Heart right ventricle (tissue), 16 donors: ENCODE measurements at regions not wholly inside any gene's neighbourhood (a gene's known extent, or its start where the extent isn't known, plus 50 kb on each side); places are given as distances from the start of the nearest gene placed in this dataset.

Experiments
- ATAC-seq, 8 donors: fragments of 200-7000 bp; cut with Tn5 transposase; one replicate each; pipeline ENCODE4 v1.9.1; 2020; ENCODE audit warnings: mild to moderate bottlenecking in 8 of 8, moderate library complexity in 8 of 8, moderate number of reproducible peaks in 1 of 8
- DNase-seq, 2 donors: peaks; one replicate each; pipeline ENCODE4 v3.0.0-alpha.2; 2020
- H3K27ac ChIP-seq, 10 donors: fragments of 200-600 bp; sonication (generic) in 2 of 10; one replicate each; pipeline versions ENCODE4 v1.5.0 to v1.8.0; 2020 to 2022; ENCODE audit warnings: mild to moderate bottlenecking in 3 of 10
- H3K27me3 ChIP-seq, 7 donors: fragments of 200-600 bp; one replicate each; pipeline ENCODE4 v1.8.0; 2021 to 2022; ENCODE audit warnings: mild to moderate bottlenecking in 2 of 7
- H3K36me3 ChIP-seq, 9 donors: fragments of 200-600 bp; sonication (generic) in 1 of 9; one replicate each; pipeline versions ENCODE4 v1.5.0 to v1.8.0; 2020 to 2022; ENCODE audit warnings: mild to moderate bottlenecking in 2 of 9
- H3K4me1 ChIP-seq, 9 donors: fragments of 200-600 bp; sonication (generic) in 1 of 9; one replicate each; pipeline versions ENCODE4 v1.5.0 to v1.8.0; 2020 to 2022; ENCODE audit warnings: mild to moderate bottlenecking in 4 of 9
- H3K4me3 ChIP-seq, 10 donors: fragments of 200-600 bp; sonication (generic) in 2 of 10; one replicate each; pipeline versions ENCODE4 v1.5.0 to v1.8.0; 2020 to 2022; ENCODE audit warnings: mild to moderate bottlenecking in 7 of 10, moderate library complexity in 2 of 10
- H3K9me3 ChIP-seq, 11 donors: fragments of 200-600 bp in 10 of 11; sonication (generic) in 2 of 11; one replicate each; pipeline versions ENCODE4 v1.5.0 to v1.8.0; 2013 to 2022; ENCODE audit warnings: mild to moderate bottlenecking in 2 of 11, control low read depth in 1 of 11, moderate library complexity in 1 of 11
- CTCF ChIP-seq, 9 donors: fragments of 200-600 bp; sonication (generic) in 2 of 9; IDR thresholded peaks; one replicate each; pipeline versions ENCODE4 v1.5.0 to v1.8.0; 2021 to 2022; ENCODE audit warnings: antibody characterized with exemption in 9 of 9, mild to moderate bottlenecking in 5 of 9, moderate library complexity in 1 of 9
- WGBS, 2 donors: extraction: QIAGEN DNeasy Blood & Tissue Kit; methylation state at CpG; one replicate each; pipeline ENCODE4 v1.1.7; 2013; ENCODE audit warnings: inconsistent platforms in 1 of 2; 5-methylcytosine and 5-hydroxymethylcytosine counted together
- intact Hi-C, 10 donors: fragments of 100-400 bp; cut with DNase I; formaldehyde crosslinking; loops; one replicate each; pipeline versions ENCODE4 v1.11.1 to v1.14.2; 2022
- donor health status: Arrhythmogenic right ventricular cardiomyopathy.
- donor health status: ischemic (EF 13 %, LVEDD 7.1; RV severe dilation, severe dysfunction).
- donor health status: healthy with polysubstance abuse.
- donor health status: DM: no; HTN: yes; CAD: no.
- donor health status: DM: no; HTN: no; CAD: no.
- donor health status: ischemic (EF 25% LVEDD 6.9; RV normal size, moderate dysfunction).
- donor health status: ischemic (EF 25% LVEDD 5.7; RV mildly dilated, moderate dysfunction).
- donor health status: healthy.
- donor health status: DM: yes; HTN: yes; CAD: no.
- donor health status: Ischemic cardiomyopathy.
- donor health status: ischemic (EF 35%, LVEDD 5.7; RV mildly dilated, moderate dysfunction).
- donor health status: nonischemic (EF 11% LVEDD 7.7; RV severe dilation, severe dysfunction).
- donor health status: DM: yes; HTN: yes; CAD: no.
- donor health status: PGD.
- donor health status: ischemic (EF 29% LVEDD 5.4; RV normal size, mild dysfunction).
- donor health status: nonischemic (EF 23%, LVEDD 6.1; RV moderate dilation, normal function).

GRCh38 chr12:112656141-112656540 lies 135.4 kb upstream of the RPH3A start:
- 75 to 77% methylated on average over 3 of the region's 3 CpGs for WGBS, 2 donors
- Histone ChIP-seq H3K36me3 (no peaks in the 10 kb centered on the region), H3K27ac (no peak overlapping the region), H3K4me3 (no peak overlapping the region), H3K27me3 (peaks cover 0 to 23% (median 6%) of the 10 kb centered on the region in 7 donors), H3K4me1 (no peaks in the 10 kb centered on the region), H3K9me3 (no peaks in the 10 kb centered on the region)
- DNase-seq (no peak), ATAC-seq (no peak)
- no peak for TF ChIP-seq CTCF (IDR thresholded peaks at IDR 0.05)
- intact Hi-C loops = no loop called here

DNA sequence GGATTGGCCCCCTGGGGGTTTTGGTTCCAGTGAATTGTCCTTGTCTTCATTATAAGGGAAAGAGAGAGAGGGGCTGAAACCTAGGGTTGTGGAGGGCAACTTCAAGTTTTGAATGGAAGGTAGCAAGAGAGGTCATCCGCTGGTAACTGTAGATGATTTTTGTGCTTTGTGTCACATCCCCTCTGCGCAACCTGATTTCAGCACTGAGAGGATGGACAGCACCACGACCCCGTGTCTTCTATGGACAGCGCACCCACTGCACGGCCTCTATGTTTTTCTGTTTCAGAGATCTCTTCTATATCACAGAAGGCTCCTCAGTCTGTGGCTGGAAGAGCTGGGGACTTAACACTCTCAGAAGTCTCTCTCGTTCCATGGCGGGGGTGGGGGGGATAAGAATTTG lies 127.0 kb upstream of the RPH3A start:
- intact Hi-C loops = no loop called here
- WGBS, 2 donors = 27% methylated on average over 8 of the region's 8 CpGs
- no peak for TF ChIP-seq CTCF (IDR thresholded peaks at IDR 0.05)
- Histone ChIP-seq H3K27ac (no peak overlapping the region), H3K4me1 (no peaks in the 10 kb centered on the region), H3K36me3 (no peaks in the 10 kb centered on the region), H3K9me3 (no peaks in the 10 kb centered on the region), H3K4me3 (no peak overlapping the region), H3K27me3 (peaks cover 0 to 56% (median 16%) of the 10 kb centered on the region in 7 donors)
- DNase-seq (no peak), ATAC-seq (no peak)

DNA sequence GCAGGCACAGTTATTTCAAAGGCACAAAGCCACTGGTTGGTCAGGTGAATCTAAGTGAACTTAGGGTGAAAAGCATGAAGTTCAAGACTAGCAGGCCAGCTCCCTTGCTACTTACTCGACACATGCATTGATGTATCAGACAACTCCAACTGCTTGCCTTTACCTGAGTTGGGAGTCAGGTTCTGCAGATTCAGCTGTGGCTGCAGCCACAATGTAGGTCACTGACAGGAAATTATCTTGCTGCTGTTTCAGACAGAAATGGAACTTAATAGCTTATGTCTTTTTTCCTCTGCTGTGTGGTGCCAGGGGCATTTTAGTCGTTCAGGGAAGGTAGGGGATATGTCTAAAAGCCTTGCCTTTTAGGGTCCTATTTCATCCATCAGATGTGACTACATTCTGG lies 125.6 kb upstream of the RPH3A start:
- no peak for DNase-seq
- 45 to 49% methylated on average over 2 of the region's 2 CpGs for WGBS, 2 donors

DNA sequence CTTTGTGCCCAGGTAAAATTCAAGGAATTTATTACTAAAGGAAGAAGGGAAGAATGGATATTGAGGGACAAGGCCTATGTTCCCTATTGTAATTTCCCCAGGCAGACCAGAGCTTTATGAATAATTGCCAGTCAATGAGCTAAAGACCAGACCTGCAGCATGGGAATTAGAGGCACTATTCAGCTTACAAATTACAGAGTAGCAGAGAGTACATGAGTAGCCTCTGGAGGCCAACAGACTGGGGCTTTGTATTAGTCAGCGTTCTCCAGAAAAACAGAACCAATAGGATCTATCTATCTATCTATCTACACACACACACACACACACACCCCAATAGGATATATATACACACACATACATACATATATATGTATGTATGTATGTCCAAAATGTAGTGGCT lies 120.0 kb upstream of the RPH3A start:
- 70 to 76% methylated on average over 1 of the region's 1 CpG for WGBS, 2 donors

More for the DNA sequence above, 125.6 kb upstream of the RPH3A start:
- ATAC-seq = no peak
- peaks cover 0 to 45% (median 8%) of the 10 kb centered on the region in 7 donors for H3K27me3 ChIP-seq
- no peak overlapping the region for H3K27ac ChIP-seq
- intact Hi-C loops = no loop called here
- TF ChIP-seq CTCF (IDR thresholded peaks at IDR 0.05) = no peak
- H3K4me3 ChIP-seq = no peak overlapping the region
- no peaks in the 10 kb centered on the region for H3K36me3 ChIP-seq
- no peaks in the 10 kb centered on the region for H3K9me3 ChIP-seq
- H3K4me1 ChIP-seq = no peaks in the 10 kb centered on the region

More for the DNA sequence above, 120.0 kb upstream of the RPH3A start:
- no peak overlapping the region for H3K27ac ChIP-seq
- H3K4me1 ChIP-seq = no peaks in the 10 kb centered on the region
- intact Hi-C loops = no loop called here
- no peaks in the 10 kb centered on the region for H3K36me3 ChIP-seq
- no peaks in the 10 kb centered on the region for H3K9me3 ChIP-seq
- no peak for ATAC-seq
- no peak for DNase-seq
- H3K27me3 ChIP-seq = peaks cover 0 to 46% (median 24%) of the 10 kb centered on the region in 7 donors
- no peak for TF ChIP-seq CTCF (IDR thresholded peaks at IDR 0.05)
- H3K4me3 ChIP-seq = no peak overlapping the region
